OCI-LY7 (cell line): ENCODE measurements at regions not wholly inside any gene's neighbourhood (a gene's known extent, or its start where the extent isn't known, plus 50 kb on each side); places are given as distances from the start of the nearest gene placed in this dataset.

Experiments
- BruUV-seq: library from RNA; stranded (reverse); fragments of 400-500 nt; replicated peaks from 2 replicates; lab custom pipeline; 2021; lab: Mats Ljungman, UMichigan
- CTCF ChIA-PET: fragments of 300-600 bp; sonication (Branson Sonifier 250); formaldehyde crosslinking; loops from one replicate; lab custom pipeline; 2022; ENCODE audit warnings: antibody characterized with exemption; ENCODE audit not compliant: unreplicated experiment; lab: Charles Lee
- POLR2A ChIA-PET: fragments of 300-600 bp; sonication (Branson Sonifier 250); formaldehyde crosslinking; loops from one replicate; lab custom pipeline; 2022; ENCODE audit warnings: antibody characterized with exemption; lab: Charles Lee
- DNase-seq: peaks from one replicate; pipeline ENCODE4 v3.0.0-alpha.2; 2015; ENCODE audit warnings: low spot score
- H2AFZ ChIP-seq: fragments of 200-600 bp; sonication (generic), shearing (Covaris generic); 2 replicates; pipeline ENCODE4 v1.6.1; 2014; ENCODE audit warnings: mild to moderate bottlenecking, antibody characterized with exemption, low read length, moderate library complexity
- H3K27ac ChIP-seq: fragments of 200-600 bp; sonication (generic); 2 replicates; pipeline ENCODE4 v1.5.1; 2014; ENCODE audit warnings: mixed run types, low read depth, mild to moderate bottlenecking, moderate library complexity, low read length, inconsistent platforms; ENCODE audit not compliant: poor library complexity, severe bottlenecking
- H3K36me3 ChIP-seq: fragments of 200-600 bp; sonication (generic); 2 replicates; pipeline ENCODE4 v1.6.1; 2014; ENCODE audit warnings: mild to moderate bottlenecking, antibody characterized with exemption, low read length, moderate library complexity, mixed read lengths; ENCODE audit not compliant: insufficient read depth
- H3K4me1 ChIP-seq: fragments of 200-600 bp; sonication (generic); 2 replicates; pipeline ENCODE4 v1.5.1; 2014; ENCODE audit warnings: mild to moderate bottlenecking, low read length; ENCODE audit not compliant: insufficient read depth, poor library complexity, severe bottlenecking
- H3K4me2 ChIP-seq: fragments of 200-600 bp; sonication (generic); 2 replicates; pipeline ENCODE4 v1.6.1; 2014; ENCODE audit warnings: mild to moderate bottlenecking, low read length
- H3K4me3 ChIP-seq: fragments of 200-600 bp; sonication (generic); 2 replicates; pipeline ENCODE4 v1.5.1; 2014; ENCODE audit warnings: mild to moderate bottlenecking, low read depth, low read length; ENCODE audit not compliant: poor library complexity, severe bottlenecking
- H3K79me2 ChIP-seq: fragments of 200-600 bp; sonication (generic); 2 replicates; pipeline ENCODE4 v1.6.1; 2016; ENCODE audit warnings: low read depth, mild to moderate bottlenecking, low read length, moderate library complexity, mixed read lengths; ENCODE audit not compliant: insufficient read depth
- H3K9me2 ChIP-seq: fragments of 200-600 bp; sonication (generic); 2 replicates; pipeline ENCODE4 v1.6.1; 2016; ENCODE audit warnings: mild to moderate bottlenecking, low read length, mixed read lengths; ENCODE audit not compliant: insufficient read depth
- H3K9me3 ChIP-seq: fragments of 200-600 bp; sonication (generic); 2 replicates; pipeline ENCODE4 v1.6.1; 2014; ENCODE audit warnings: mild to moderate bottlenecking, mixed run types, low read length, mixed read lengths
- H4K20me1 ChIP-seq: fragments of 200-600 bp; sonication (generic); 2 replicates; pipeline ENCODE4 v1.6.1; 2014; ENCODE audit warnings: mild to moderate bottlenecking, antibody characterized with exemption, low read length, moderate library complexity, mixed read lengths; ENCODE audit not compliant: insufficient read depth
- CTCF ChIP-seq: fragments of 200-600 bp; sonication (generic); conservative IDR thresholded peaks from 2 replicates; pipeline ENCODE4 v1.5.1; 2014; ENCODE audit warnings: mild to moderate bottlenecking, antibody characterized with exemption, low read length, moderate library complexity, mixed read lengths
- EZH2phosphoT487 ChIP-seq: fragments of 200-600 bp; sonication (generic); IDR thresholded peaks from 2 replicates; pipeline ENCODE4 v1.6.1; 2018; ENCODE audit warnings: low read depth, borderline replicate concordance, mild to moderate bottlenecking, mixed run types, antibody characterized with exemption, low read length, moderate library complexity, mixed read lengths
- intact Hi-C: fragments of 100-400 bp; cut with micrococcal nuclease; formaldehyde crosslinking; loops from one replicate; pipeline ENCODE4 v1.10.0; 2022; ENCODE audit not compliant: unreplicated experiment

GRCh38 chr11:92473736-92474135, 249.1 kb downstream of the FAT3 start:
- CTCF ChIA-PET, result no interaction called here
- no peak overlapping the region for H3K4me3 ChIP-seq
- no peaks in the 10 kb centered on the region for H3K9me2 ChIP-seq
- no peak overlapping the region for H2AFZ ChIP-seq
- TF ChIP-seq EZH2phosphoT487, result no peak
- TF ChIP-seq CTCF, result no peak
- H3K9me3 ChIP-seq, result no peaks in the 10 kb centered on the region
- intact Hi-C loops, result no loop called here
- no peaks in the 10 kb centered on the region for H3K4me1 ChIP-seq
- H3K4me2 ChIP-seq, result no peak overlapping the region
- POLR2A ChIA-PET, result no interaction called here
- no peaks in the 10 kb centered on the region for H4K20me1 ChIP-seq
- no peaks in the 10 kb centered on the region for H3K79me2 ChIP-seq
- H3K36me3 ChIP-seq, result no peaks in the 10 kb centered on the region
- no peak overlapping the region for H3K27ac ChIP-seq
- BruUV-seq, result no TSS peak
- no peak for DNase-seq

- H3K4me2 ChIP-seq, result no peak overlapping the region
- no peak overlapping the region for H2AFZ ChIP-seq
- no TSS peak for BruUV-seq
- no peaks in the 10 kb centered on the region for H3K79me2 ChIP-seq
- POLR2A ChIA-PET, result no interaction called here
- CTCF ChIA-PET, result no interaction called here
- H3K9me2 ChIP-seq, result no peaks in the 10 kb centered on the region
- no peak overlapping the region for H3K27ac ChIP-seq
- no peak for TF ChIP-seq CTCF
- TF ChIP-seq EZH2phosphoT487, result no peak
- no peaks in the 10 kb centered on the region for H3K36me3 ChIP-seq
- no peaks in the 10 kb centered on the region for H3K9me3 ChIP-seq
- no peak for DNase-seq
- H4K20me1 ChIP-seq, result no peaks in the 10 kb centered on the region
- no peak overlapping the region for H3K4me3 ChIP-seq
- H3K4me1 ChIP-seq, result no peaks in the 10 kb centered on the region
- intact Hi-C loops, result no loop called here
Measured at GRCh38 chr11:92475316-92475715, 250.7 kb downstream of the FAT3 start.

GRCh38 chr11:92475819-92476218, 251.2 kb downstream of the FAT3 start:
- H3K79me2 ChIP-seq, result no peaks in the 10 kb centered on the region
- intact Hi-C loops, result no loop called here
- H3K9me3 ChIP-seq, result no peaks in the 10 kb centered on the region
- no peaks in the 10 kb centered on the region for H3K4me1 ChIP-seq
- ChIA-PET CTCF (no interaction called here), POLR2A (no interaction called here)
- H3K36me3 ChIP-seq, result no peaks in the 10 kb centered on the region
- H3K4me2 ChIP-seq, result no peak overlapping the region
- no peak overlapping the region for H2AFZ ChIP-seq
- TF ChIP-seq EZH2phosphoT487 (no peak), CTCF (no peak)
- no peak overlapping the region for H3K27ac ChIP-seq
- BruUV-seq, result no TSS peak
- no peak overlapping the region for H3K4me3 ChIP-seq
- no peaks in the 10 kb centered on the region for H3K9me2 ChIP-seq
- H4K20me1 ChIP-seq, result no peaks in the 10 kb centered on the region
- no peak for DNase-seq
